GM23338 (cell line): ENCODE measurements at regions not wholly inside any gene's neighbourhood (a gene's known extent, or its start where the extent isn't known, plus 50 kb on each side); places are given as distances from the start of the nearest gene placed in this dataset.

Experiments
- CREB1 ChIP-seq: fragments of 250-450 bp; sonication (Bioruptor Pico); IDR thresholded peaks from 2 replicates; pipeline ENCODE4 v1.5.0; 2020; ENCODE audit warnings: low read depth, mild to moderate bottlenecking, moderate library complexity
- EZH2 ChIP-seq: fragments of 200-600 bp; sonication (generic); IDR thresholded peaks from one replicate; pipeline ENCODE4 v1.8.0; 2017; ENCODE audit warnings: antibody characterized with exemption, mild to moderate bottlenecking, low read depth; ENCODE audit not compliant: unreplicated experiment
- EZH2phosphoT487 ChIP-seq: fragments of 200-600 bp; sonication (generic); IDR thresholded peaks from one replicate; pipeline ENCODE4 v1.8.1; 2018; ENCODE audit warnings: antibody characterized with exemption; ENCODE audit not compliant: unreplicated experiment
- JUNB ChIP-seq: IDR thresholded peaks from one replicate; pipeline ENCODE4 v1.6.1; 2016; ENCODE audit warnings: antibody characterized with exemption; ENCODE audit not compliant: unreplicated experiment
- POLR2AphosphoS5 ChIP-seq: IDR thresholded peaks from 2 replicates; pipeline ENCODE4 v1.6.1; 2016; ENCODE audit warnings: antibody characterized with exemption, low read depth
- TF ChIP-seq, protein P1 (sequence below), 2 experiments: fragments of 200-600 bp in 1 of 2; sonication (generic) in 1 of 2; conservative IDR thresholded peaks; 2 replicates each; pipeline versions ENCODE4 v1.5.1 to v1.6.1; 2016 to 2017; ENCODE audit warnings: antibody characterized with exemption in 2 of 2, low read depth in 2 of 2, mild to moderate bottlenecking in 2 of 2, moderate library complexity in 1 of 2
- TF ChIP-seq, protein P2 (sequence below): IDR thresholded peaks from one replicate; pipeline ENCODE4 v1.6.1; 2018; ENCODE audit warnings: antibody characterized with exemption; ENCODE audit not compliant: unreplicated experiment
- TF ChIP-seq, protein P3 (sequence below): IDR thresholded peaks from 2 replicates; pipeline ENCODE4 v1.6.1; 2016; ENCODE audit warnings: antibody characterized with exemption

DNA sequence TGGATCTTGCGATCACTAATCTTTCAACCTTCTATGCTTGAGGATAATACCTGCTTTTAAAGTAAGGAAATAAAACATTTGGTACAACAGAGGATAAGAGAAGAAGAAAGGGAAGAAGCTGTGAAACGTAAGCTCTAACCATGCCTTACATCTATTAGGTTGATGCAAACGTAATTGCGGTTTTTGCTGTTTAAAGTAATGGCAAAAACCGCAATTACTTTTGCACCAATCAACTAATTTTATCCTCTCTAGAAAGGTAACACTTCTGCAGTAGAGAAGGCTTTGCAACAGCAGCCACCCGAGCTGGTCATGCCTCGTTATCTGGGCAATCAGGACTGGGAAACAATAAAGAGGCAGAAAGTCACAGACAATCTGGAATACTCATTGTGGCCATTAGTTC lies 224.1 kb downstream of the MED10 start:
- TF ChIP-seq EZH2phosphoT487 (no peak), POLR2AphosphoS5 (no peak), JUNB (no peak), CREB1 (CRISPR knock-in tag) (no peak), EZH2 (no peak)
- TF ChIP-seq, protein P1, sequence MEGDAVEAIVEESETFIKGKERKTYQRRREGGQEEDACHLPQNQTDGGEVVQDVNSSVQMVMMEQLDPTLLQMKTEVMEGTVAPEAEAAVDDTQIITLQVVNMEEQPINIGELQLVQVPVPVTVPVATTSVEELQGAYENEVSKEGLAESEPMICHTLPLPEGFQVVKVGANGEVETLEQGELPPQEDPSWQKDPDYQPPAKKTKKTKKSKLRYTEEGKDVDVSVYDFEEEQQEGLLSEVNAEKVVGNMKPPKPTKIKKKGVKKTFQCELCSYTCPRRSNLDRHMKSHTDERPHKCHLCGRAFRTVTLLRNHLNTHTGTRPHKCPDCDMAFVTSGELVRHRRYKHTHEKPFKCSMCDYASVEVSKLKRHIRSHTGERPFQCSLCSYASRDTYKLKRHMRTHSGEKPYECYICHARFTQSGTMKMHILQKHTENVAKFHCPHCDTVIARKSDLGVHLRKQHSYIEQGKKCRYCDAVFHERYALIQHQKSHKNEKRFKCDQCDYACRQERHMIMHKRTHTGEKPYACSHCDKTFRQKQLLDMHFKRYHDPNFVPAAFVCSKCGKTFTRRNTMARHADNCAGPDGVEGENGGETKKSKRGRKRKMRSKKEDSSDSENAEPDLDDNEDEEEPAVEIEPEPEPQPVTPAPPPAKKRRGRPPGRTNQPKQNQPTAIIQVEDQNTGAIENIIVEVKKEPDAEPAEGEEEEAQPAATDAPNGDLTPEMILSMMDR (conservative IDR thresholded peaks at IDR 0.05; ENCODE audit: low read depth in 2 of 2), result no peak
- TF ChIP-seq, protein P2, sequence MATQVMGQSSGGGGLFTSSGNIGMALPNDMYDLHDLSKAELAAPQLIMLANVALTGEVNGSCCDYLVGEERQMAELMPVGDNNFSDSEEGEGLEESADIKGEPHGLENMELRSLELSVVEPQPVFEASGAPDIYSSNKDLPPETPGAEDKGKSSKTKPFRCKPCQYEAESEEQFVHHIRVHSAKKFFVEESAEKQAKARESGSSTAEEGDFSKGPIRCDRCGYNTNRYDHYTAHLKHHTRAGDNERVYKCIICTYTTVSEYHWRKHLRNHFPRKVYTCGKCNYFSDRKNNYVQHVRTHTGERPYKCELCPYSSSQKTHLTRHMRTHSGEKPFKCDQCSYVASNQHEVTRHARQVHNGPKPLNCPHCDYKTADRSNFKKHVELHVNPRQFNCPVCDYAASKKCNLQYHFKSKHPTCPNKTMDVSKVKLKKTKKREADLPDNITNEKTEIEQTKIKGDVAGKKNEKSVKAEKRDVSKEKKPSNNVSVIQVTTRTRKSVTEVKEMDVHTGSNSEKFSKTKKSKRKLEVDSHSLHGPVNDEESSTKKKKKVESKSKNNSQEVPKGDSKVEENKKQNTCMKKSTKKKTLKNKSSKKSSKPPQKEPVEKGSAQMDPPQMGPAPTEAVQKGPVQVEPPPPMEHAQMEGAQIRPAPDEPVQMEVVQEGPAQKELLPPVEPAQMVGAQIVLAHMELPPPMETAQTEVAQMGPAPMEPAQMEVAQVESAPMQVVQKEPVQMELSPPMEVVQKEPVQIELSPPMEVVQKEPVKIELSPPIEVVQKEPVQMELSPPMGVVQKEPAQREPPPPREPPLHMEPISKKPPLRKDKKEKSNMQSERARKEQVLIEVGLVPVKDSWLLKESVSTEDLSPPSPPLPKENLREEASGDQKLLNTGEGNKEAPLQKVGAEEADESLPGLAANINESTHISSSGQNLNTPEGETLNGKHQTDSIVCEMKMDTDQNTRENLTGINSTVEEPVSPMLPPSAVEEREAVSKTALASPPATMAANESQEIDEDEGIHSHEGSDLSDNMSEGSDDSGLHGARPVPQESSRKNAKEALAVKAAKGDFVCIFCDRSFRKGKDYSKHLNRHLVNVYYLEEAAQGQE, result no peak
- TF ChIP-seq, protein P3, sequence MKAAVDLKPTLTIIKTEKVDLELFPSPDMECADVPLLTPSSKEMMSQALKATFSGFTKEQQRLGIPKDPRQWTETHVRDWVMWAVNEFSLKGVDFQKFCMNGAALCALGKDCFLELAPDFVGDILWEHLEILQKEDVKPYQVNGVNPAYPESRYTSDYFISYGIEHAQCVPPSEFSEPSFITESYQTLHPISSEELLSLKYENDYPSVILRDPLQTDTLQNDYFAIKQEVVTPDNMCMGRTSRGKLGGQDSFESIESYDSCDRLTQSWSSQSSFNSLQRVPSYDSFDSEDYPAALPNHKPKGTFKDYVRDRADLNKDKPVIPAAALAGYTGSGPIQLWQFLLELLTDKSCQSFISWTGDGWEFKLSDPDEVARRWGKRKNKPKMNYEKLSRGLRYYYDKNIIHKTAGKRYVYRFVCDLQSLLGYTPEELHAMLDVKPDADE, result no peak
